ENCODE measurements at regions not wholly inside any gene's neighbourhood (a gene's known extent, or its start where the extent isn't known, plus 50 kb on each side); places are given as distances from the start of the nearest gene placed in this dataset.
A peak's percentile ranks its signal among the peaks of the same experiment; 100 is the strongest.

GRCh38 chrY:12981074-12981473 is 76.4 kb downstream of the DDX3Y start:
- peak; percentile 5 for DNase-seq (ENCODE audit: low spot score)

GRCh38 chrY:12982249-12982829 is 77.7 kb downstream of the DDX3Y start:
- DNase-seq (ENCODE audit: low spot score) = no peak

GRCh38 chrY:12984637-12985344 is 80.1 kb downstream of the DDX3Y start:
- peak; percentile 16 for DNase-seq (ENCODE audit: low spot score)

DNA sequence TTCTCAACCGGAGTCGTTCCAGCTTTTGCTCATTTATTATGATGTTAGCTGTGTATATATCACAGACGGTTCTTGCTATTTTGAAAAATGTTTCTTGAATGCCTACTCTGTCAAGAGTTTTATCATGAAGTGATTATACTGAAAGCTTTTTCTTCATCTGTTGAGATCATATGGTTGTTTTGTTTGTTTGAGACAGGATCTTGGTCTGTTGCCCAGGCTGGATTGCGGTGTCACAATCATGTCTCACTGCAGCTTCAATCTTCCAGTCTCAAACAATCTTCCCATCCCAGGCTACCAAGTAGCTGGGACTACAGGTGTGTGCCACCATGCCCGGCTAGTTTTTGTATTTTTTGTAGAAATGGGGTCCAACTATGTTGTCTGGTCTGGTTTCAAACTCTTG is 112.8 kb downstream of the DDX3Y start:
- no peak for DNase-seq (ENCODE audit: low spot score)

DNA sequence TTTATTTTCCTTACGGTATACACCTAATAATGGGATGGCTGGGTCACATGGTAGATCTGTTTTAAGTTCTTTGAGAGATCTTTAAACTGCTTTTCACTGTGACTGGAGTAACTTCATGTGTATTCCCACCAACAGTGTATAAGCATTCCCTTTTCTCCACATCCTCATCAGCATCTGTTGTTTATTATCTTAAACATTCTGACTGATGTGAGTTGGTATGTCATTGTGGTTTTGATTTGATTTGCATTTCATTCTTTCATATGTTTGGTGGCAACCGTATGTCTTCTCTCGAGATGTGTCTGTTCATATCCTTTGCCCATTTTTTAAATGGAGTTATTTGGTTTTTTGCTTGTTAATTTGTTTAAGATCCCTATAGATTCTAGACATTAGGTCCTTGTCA is 114.8 kb downstream of the DDX3Y start:
- no peak for DNase-seq (ENCODE audit: low spot score)

DNA sequence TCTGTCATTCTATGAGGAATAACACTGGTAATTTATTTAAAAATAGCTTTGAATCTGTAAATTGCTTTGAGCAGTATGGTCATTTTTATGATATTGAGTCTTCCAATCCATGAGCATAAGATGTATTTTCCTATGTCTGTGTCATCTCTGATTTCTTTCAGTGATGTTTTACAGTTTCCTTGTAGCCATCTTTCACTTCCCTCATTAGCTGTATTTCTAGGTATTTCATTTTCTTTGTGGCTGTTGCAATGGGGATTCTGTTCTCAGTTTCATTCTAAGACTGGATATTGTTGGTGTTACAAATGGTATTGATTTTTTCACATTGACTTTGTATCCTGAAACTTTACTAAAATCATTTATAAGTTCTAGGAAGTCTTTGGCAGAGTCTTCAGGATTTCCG is 116.2 kb downstream of the DDX3Y start:
- no peak for DNase-seq (ENCODE audit: low spot score)

DNA sequence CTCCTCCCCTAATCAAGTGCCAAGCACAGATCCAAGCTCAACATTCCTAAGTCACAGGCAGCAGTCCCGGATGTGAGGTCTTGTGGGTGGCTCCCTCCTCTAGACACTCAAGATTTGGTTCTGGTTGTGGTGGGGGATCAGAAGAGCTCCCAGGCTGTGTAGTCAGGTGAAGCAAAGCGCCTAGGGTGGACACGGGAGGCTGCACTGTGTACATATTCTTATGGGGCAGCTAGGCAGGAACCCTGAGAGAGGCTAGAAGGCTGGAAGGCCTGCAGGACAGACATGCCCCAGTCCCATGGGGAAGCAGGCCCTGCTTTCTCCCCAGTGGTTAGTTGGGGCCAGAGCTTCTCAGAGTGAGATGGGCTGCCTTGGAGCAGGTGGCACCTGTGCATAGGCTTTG is 118.9 kb downstream of the DDX3Y start:
- DNase-seq (ENCODE audit: low spot score) = no peak

DNA sequence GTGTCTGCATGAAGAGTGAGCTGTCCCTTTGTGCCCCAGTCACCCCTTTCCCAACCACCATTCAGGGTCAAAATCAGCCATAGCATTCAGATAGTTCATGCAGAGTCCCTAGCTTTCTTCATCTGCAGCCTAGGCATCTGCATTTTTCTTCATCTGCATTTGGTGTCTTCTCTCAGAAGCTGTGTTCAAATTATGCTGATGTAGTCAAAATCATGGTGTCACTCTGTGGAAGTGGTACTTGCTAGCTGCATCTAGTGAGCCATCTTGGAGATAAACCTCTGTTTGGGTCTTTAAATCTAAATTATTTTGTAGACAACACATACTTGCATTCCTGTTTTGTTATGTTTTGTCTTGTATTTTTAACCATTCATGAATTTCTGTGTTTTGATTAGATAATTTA is 119.8 kb downstream of the DDX3Y start:
- no peak for DNase-seq (ENCODE audit: low spot score)

DNA sequence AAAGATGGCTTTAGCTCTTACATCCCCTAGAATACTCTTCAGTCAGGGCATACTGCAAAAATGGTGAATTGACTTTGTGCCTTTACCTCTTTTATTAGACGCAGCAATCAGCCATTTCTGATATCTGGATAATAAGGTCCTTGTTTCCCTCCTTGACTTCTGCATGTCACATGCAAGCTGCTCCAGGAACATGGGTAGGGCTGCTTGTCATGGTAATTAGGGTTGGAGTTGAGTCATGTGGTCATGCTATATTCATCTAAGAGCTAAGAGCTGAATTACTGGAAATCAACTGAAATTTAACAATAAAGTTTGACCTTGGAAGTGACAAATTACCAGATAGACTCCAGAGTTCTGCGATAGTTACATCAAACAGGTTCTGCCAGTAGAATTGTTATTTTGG is 122.2 kb downstream of the DDX3Y start:
- no peak for DNase-seq (ENCODE audit: low spot score)

- no peak for DNase-seq (ENCODE audit: low spot score)
Observed at GRCh38 chrY:13040232-13040631, 135.6 kb downstream of the DDX3Y start.

DNA sequence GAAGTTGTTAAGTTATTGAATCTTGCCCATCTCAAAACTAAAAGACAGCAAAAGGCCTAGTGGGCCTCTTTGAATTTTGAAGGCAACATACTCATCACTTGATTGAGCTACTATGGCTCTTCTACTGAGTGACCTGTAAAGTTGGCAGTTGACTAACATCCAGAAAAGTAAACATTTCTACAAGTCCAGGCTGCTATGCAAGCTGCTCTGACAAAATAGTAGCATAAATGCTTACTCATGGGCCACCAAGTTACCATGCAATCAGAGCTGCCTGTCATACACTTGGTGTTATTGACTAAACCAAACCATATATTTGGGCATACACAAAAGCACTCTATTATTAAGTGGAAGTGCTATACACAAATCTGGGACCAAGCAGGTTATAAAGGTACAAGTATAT is 148.8 kb downstream of the DDX3Y start:
- no peak for DNase-seq (ENCODE audit: low spot score)

- DNase-seq (ENCODE audit: low spot score) = no peak
Observed at GRCh38 chrY:13066372-13066771, 161.7 kb downstream of the DDX3Y start.

DNA sequence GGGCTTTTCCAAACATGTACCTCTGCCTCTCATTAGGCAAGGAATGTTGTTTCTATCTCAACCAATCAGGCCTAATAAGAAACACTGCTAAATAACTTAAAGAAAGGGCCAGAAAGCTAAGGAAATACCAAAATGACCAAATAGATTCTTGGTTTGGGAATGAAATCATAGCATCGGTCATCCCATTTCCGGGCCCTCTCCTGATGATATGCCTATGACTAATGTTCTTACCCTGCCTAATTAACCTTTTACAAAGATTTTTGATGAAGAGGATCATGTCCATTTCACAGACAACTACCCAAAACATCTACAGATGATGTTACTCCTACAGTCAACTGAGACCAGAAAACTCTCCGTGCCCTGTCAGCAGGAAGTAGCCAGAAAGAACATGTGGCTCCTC is 164.0 kb downstream of the DDX3Y start:
- DNase-seq (ENCODE audit: low spot score) = no peak

DNA sequence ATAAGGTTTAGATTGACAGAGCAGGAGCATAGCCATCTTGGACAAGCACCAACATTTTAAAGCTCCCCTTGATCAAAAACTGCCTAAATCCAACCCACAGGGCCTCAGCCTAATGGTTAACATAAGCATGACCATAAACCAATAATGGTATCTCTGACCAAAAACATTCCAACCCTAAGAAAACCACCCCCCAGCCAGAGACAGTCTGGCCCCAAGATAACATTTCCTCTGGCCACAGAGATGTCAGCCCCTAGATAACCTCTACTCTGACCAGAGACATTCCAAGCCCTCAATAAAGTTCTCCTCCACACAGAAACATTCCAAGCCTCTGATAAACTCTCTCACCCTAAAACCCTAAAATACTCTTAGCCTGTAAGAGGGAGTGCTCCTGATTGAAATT is 164.4 kb downstream of the DDX3Y start:
- DNase-seq (ENCODE audit: low spot score) = no peak

- DNase-seq (ENCODE audit: low spot score) = peak; percentile 1
Observed at GRCh38 chrY:13082748-13083147, 178.1 kb downstream of the DDX3Y start.

DNA sequence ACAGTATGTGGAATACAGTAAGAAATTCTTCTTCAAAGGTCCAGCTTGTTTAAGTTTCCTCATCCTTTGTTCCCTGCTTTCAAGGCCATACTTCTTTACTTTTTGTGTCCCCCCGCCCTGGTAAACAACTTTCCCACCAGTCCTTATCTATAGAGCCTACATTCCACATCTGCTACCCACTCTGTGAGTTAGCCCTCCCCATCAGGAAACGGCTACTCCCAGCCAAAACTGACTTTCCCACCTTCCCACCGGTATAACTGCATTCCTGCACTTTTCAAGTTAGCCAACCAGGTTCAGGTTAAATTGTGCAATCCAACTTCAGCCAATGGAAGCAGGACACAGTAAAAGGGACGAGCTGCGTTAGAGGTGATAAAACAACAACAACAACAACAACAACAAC is 186.9 kb downstream of the DDX3Y start:
- DNase-seq (ENCODE audit: low spot score) = peak; percentile 2

- no peak for DNase-seq (ENCODE audit: low spot score)
Observed at GRCh38 chrY:13092986-13093385, 188.3 kb downstream of the DDX3Y start.

DNA sequence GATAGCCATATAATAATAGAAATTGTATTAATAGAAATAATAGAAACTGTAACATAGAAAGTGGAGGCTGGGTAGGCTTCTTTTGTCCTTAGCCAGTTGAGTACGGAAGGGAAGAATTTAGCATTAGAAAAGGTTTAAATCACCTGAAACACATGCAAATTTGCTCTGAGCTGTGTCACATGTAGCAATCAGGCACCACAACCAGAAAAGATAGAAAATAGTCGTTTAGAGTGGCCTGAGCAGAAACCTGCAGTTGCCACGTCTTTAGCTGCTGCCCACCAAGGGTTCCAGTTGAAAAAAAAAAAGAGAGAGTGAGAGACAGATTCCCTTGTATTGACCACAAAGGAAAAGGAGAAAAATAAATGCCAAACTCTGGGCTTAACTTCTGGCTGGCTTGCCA is 188.8 kb downstream of the DDX3Y start:
- DNase-seq (ENCODE audit: low spot score) = peak; percentile 7

- DNase-seq (ENCODE audit: low spot score) = no peak
Observed at GRCh38 chrY:13094411-13094810, 189.7 kb downstream of the DDX3Y start.

DNA sequence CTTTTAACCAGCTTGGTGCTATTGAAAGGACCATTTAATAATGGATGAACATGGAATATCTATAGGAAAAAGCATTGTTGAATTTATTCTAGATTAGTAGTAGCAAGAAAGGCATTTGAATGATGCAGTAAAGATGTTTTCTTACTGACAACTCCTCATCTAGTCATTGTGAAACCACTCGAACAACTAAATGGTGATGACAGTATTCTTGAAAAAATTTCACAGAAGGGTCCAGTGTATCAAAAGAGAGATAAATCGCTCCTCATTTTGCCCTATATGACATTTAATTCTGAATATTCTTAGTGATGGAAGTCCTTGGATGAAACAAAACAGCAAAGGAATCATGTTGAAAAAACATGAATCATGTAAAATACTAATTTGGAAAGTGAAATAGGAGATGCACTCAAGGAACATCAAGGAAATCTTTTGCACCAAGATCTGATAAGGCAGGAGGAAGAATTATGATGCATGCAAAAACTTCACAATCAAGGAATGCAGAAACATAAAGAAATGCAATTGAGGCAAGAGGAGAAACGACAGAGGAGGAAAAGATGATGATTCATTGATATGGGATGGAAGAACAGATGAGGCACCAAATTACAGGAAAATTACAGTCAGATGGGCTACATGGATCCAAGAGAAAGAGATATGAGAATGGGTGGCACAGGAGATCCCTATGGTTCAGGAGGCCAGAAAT is 190.4 kb downstream of the DDX3Y start:
- no peak for DNase-seq (ENCODE audit: low spot score)

GRCh38 chrY:13126881-13127456 is 222.3 kb downstream of the DDX3Y start:
- DNase-seq (ENCODE audit: low spot score) = no peak

DNA sequence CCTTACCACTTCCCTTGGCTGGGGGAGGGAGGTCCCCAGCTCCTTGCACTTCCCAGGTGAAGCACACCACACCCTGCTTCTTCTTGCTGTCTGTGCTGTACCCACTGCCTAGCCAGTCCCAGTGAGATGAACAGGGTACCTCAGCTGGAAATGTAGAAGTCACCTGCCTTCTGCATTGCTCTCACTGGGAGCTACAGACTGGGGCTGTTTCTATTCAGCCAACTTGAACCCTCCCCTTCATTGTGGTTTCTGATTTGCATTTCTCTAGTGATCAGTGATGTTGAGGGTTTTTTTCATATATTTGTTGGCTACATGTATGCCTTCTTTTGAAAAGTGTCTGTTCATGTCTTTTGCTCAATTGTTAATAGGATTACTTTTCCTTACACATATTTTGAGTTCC is 222.8 kb downstream of the DDX3Y start:
- DNase-seq (ENCODE audit: low spot score) = no peak

DNA sequence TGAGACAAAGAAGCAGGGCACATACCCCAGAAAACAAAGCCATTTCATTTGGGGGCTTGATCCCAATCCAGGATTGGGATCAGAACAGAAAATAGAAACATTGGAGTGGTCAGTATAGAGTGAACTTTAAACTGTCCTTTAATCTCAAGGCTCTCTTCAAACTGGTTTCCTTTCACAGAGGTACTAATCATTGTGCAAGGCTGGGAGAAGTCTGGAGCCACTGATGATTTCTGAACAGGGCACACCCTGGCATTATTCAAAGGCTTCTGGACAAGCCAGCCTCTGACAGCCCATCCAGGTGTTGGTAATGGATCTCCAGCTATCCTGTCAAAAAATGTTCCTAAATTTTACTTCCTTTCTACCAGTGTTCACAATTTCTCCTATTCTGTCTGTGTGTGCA is 244.5 kb downstream of the DDX3Y start:
- no peak for DNase-seq (ENCODE audit: low spot score)

All from iPS-NIHi11 (cell line).